Retinal pigment epithelial cell (primary cell): ENCODE measurements at regions not wholly inside any gene's neighbourhood (a gene's known extent, or its start where the extent isn't known, plus 50 kb on each side); places are given as distances from the start of the nearest gene placed in this dataset.

Experiments used
- DNase-seq: peaks from one replicate; pipeline ENCODE4 v3.0.0-alpha.2; 2010; ENCODE audit warnings: low read depth
- H3K4me3 ChIP-seq: 2 replicates; pipeline ENCODE4 v1.5.1; 2011; ENCODE audit warnings: mild to moderate bottlenecking, low read length, control low read depth, moderate library complexity
- CTCF ChIP-seq: conservative IDR thresholded peaks from 2 replicates; pipeline ENCODE4 v1.5.1; 2011; ENCODE audit warnings: low read depth, low read length, control low read depth, inconsistent platforms

GRCh38 chr2:16107246-16107645 is 166.9 kb downstream of the MYCN start:
- no peak for DNase-seq
- no peak overlapping the region for H3K4me3 ChIP-seq
- no peak for TF ChIP-seq CTCF

- no peak overlapping the region for H3K4me3 ChIP-seq
- DNase-seq = no peak
- no peak for TF ChIP-seq CTCF
Measured at GRCh38 chr2:16106619-16107018, 166.3 kb downstream of the MYCN start.

GRCh38 chr2:16105669-16106281 is 165.4 kb downstream of the MYCN start:
- TF ChIP-seq CTCF = no peak
- peak; percentile 59 for DNase-seq
- H3K4me3 ChIP-seq = peak overlapping the region; percentile 19

GRCh38 chr2:16104949-16105668 is 164.8 kb downstream of the MYCN start:
- peak; percentile 20 for DNase-seq
- no peak for TF ChIP-seq CTCF
- peak overlapping the region; percentile 19 for H3K4me3 ChIP-seq

- no peak for TF ChIP-seq CTCF
- DNase-seq = no peak
- H3K4me3 ChIP-seq = no peak overlapping the region
Measured at GRCh38 chr2:16104315-16104948, 164.1 kb downstream of the MYCN start.

GRCh38 chr2:16103614-16104314 is 163.4 kb downstream of the MYCN start:
- TF ChIP-seq CTCF = no peak
- no peak for DNase-seq
- no peak overlapping the region for H3K4me3 ChIP-seq
